NCI-H146 treated with DMSO at 0.1 percent for 48 hours (cell line): ENCODE measurements at regions not wholly inside any gene's neighbourhood (a gene's known extent, or its start where the extent isn't known, plus 50 kb on each side); places are given as distances from the start of the nearest gene placed in this dataset.

Source experiments
- DNase-seq: peaks from one replicate; lab custom pipeline; 2025; ENCODE audit not compliant: unreplicated experiment; lab: John Stamatoyannopoulos, UW

DNA sequence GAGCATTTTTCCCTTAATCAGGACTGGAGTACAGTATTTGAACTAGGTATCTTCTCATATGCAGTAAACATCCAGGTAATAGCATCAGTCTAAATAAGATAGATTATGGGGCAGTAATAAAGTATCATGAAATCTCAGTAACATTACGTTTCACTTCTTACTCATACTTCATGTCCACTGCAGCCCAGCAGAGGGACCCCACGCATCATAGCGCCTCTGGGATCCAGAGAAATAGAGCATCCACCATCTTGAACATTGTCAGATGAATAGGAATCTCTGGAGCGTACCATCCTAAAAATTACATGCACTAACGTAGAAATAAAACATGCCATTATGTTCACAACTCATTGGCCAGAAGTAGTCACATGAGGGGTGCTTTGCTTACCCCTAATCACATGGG is 499.0 kb downstream of the CPS1 start:
- DNase-seq, result peak; percentile 39

DNA sequence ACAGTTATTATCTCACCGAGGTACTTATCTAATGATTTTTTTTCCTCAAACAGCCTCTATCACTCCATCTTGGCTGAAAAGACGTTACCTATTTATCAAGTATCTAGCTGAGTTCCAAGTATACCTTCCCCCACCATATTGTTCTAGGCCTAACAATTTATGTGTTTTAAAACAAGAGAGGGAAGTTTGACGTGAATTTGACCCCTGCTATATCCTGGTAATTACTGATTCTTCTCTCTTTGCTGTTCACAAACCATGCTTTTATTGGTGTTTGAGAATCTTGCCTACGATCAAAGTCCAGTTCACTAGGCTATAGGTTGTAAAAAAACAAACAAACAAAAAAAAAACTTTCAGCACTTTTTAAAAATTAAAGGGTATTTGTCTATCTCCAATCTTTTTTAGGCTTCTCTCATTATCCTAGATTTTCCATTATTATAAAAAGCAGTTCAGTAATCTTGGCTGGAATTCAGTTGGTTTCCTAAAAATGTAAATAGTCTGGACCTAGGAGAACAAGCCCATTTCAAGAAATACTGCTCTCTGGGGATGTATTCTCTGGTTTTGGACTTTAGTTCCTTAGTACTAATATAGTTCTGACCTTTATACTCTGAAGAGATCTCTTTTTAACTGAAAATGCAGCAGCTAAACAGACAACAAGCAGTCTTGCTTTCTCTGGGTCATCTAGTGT is 505.4 kb downstream of the CPS1 start:
- no peak for DNase-seq

DNA sequence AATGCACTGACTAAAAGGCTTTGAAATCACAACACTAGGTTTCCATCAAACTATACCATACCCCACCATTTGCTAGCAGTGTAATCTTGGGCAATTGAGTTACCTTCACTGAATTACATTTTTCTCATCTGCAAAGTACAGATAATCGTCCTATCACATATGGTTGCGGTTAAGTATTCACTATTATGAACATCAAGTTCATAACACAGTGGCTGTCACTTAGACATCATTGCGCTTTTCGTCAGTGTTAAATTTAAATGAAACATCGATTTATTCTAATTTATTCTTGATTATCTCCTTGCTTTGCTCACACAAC is 505.9 kb downstream of the CPS1 start:
- no peak for DNase-seq

DNA sequence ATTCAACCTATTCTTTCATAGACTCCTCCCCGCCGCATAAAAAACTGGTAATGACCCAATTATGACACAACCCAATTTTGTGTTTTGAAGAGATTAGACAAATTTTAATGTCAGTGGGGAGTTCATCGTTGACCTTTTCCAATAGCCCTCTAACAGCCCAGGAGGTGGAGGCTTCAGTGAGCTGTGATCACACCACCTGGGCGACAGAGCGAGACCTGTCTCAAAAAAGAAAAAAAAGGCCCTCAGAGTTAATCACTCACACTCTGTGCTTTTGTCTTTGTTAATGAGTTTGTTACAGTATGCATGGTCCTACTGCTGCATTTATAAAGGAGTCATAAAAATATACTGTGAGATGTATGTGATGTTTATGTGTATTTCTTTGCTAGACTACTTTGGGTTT is 510.6 kb downstream of the CPS1 start:
- no peak for DNase-seq

DNA sequence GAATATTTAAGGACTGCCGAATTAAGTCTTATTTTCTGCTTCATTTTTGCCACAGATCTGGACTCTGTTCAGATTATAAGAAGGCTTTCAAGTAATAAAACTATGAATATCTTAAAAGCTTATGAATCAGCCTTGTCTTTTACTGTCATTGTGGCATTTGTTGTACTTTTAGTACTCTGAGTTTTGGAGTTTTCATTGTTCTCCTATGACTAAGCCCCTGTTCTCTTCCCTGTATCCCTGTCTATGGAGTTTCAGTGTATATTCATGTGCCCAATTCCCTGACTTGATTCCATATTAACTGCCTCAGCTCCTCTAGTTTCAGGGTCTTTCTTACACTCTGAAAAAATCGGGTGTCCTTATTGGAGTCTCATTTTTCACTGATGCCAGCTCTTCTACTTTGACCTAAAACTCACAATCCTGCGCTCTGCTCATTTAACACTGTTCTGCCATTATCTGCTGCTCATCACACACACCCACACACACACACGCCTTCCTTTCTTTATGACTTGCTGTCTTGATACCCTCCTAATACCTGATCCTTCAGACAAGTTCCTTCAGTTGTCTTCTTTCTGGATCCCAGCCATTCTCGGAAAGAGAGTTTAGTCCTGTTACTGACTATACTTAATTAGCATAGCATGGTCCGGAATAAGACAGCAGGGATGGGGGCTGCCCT is 511.8 kb downstream of the CPS1 start:
- DNase-seq, result no peak

DNA sequence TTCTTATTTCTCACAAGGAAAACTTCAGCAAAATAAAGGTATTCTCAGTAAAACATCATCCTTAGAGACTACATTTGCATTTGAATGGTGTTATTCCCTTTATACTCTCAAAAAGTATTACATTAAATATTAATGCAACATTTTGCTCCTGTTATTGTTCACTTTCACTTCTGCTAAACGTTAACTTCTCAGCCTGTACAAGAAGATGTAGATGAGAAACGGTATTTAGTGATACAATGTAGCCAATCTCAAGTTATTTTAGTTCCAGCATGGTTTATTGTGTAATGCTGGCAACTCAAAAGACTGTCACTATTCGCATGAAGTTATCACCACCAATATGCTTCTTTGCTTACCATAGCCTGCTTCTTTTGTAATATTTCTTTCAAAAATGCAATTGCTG is 514.1 kb downstream of the CPS1 start:
- no peak for DNase-seq

DNA sequence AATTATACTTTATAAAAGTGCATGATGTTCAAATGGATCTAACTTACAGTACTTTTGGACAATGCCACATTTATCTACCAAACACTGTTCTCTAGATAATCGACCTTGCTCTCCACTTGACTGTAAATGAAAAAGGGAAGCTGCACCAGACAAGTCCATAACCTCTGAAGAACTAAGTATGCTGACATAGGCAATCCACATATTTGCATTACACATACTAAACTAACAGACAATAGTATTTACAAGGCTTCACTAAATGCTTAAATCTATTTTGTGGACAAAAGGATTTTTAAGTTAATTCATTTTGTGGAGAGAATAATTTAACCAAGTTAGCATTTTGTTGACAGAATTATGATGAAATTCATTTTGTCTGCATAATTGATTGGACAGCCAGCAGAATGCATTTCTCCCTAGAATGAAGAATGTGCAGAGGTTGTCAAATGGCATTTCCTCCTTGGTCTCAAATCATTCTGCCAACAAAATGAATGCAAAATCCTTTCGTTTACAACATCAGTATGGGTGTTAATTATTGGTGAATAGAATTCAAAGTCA is 520.9 kb downstream of the CPS1 start:
- DNase-seq, result no peak

DNA sequence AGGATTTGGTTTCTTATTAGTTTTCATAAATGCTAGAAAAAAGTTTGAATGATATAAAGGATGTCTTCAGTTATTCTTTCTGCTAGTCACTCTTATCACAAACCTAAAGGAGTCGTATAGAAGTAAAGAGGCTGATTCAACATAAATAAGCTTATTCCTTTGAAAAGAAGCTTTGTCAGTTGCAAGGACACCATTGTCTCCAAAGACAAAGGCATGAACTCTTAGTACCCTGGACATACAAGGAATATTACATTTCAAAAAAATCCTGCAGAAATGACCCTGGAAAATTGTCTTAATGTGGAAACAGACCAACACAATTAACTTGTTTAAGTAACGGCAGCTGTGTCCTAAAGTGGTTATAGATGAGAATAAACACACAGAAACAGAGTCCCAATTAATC is 528.0 kb downstream of the CPS1 start:
- peak; percentile 68 for DNase-seq

DNA sequence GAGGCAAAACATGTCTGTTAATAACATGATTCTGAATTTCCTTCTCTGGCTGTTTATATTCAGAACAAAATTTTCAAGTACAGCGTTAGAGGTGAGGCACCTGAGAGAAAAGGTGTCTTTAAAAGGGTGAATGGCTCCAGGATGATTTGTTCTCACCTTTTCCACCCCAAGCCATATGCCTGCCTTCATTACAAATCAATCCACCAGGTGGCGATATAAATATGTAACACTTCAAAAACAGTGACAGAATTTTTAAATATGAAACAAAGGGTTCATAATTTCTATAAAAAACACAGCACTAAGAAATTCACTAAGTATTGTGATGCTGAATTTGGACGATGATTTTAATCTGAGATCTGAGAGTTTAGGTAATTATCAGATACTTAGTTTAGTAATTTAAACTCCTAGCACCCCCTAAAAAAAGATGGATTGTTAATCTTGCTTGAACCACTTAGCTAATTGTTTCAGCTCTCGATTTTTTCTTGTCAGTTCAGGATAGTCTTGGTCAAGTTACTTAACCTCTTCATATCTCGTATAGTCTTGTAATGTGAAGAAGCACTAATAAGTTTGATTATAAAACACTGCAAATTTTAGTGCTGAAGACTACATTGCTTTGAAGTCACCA is 528.8 kb downstream of the CPS1 start:
- DNase-seq, result peak; percentile 71

DNA sequence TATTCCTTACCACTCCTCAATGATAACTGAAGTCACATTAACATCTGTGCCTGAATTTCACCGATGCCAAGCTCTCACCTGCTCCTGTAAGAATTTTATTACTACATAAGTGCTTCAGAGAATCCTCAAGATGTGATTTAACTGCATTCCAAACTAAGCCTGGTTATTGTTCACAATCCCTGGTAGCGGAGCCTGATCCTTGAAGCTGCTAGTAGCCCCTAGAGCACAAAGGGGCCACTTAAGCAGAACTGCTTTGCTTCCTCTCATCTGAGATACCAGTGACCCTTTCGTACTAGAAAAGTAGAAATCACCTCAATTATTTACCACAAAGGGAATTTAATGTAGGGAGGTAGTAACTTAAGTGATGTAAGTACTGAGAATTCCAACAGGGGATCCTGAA is 529.6 kb downstream of the CPS1 start:
- DNase-seq, result no peak

DNA sequence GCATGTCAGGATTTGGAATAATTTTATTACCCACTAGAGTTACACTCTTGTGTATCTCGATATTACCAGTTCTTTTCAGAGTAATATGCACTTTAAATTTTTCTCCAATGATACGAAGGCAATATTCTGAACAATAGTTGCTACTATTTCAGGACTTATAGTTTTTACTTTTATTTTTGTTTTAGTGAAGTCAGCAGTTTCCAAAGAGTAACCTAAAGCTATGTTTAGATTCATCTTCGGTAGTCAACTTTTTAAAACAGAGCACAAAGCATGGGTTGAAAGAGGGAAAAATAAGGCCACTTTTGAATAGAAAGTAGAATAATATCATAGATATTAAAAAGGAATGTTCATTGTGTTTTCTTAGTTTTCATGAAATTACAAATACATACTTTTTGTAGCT is 532.7 kb downstream of the CPS1 start:
- no peak for DNase-seq

DNA sequence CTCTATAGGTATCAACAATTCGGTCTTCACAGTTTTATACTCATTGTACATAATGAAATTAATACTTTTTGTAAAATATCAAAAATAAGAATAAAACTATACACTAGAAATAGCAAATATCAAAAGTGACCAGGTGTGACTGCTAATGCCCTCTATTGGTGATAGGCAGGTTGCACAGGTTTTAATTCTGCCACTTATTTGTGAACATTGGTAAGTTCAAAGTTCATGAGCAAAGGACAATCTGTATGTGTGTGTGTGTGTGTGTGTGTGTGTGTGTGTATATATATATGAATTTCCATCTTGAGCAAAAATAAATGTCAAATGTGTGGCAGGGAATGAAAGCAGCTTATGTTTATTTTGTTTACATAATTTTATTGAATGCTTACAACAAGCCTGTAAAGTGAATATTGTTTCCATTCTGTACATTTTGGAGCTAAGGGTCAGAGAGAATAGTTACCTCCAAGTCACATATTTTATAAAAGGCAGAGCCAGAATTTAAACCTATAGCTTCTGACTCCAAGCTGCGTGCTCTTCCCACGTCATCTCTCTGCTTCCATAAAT is 537.4 kb downstream of the CPS1 start:
- DNase-seq, result no peak

DNA sequence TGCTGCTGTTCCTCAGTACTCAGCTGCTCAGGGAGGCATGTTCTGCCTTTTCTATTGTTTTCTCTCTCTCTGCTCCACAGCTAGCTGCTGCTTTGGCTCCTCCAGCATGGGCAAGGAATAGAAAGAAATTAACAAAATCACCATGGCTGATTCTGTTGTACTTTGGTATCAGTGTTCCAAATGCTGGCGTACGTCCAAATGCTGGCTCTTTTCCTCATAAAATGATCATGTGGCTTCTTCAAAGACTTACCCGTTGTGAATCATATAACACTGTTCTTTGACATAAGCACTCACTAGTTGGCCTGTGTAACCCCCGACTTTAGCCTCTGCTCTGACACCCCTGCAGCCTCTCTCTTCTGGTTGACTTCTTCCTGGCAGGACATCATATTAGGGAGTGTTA is 547.6 kb downstream of the CPS1 start:
- DNase-seq, result no peak

DNA sequence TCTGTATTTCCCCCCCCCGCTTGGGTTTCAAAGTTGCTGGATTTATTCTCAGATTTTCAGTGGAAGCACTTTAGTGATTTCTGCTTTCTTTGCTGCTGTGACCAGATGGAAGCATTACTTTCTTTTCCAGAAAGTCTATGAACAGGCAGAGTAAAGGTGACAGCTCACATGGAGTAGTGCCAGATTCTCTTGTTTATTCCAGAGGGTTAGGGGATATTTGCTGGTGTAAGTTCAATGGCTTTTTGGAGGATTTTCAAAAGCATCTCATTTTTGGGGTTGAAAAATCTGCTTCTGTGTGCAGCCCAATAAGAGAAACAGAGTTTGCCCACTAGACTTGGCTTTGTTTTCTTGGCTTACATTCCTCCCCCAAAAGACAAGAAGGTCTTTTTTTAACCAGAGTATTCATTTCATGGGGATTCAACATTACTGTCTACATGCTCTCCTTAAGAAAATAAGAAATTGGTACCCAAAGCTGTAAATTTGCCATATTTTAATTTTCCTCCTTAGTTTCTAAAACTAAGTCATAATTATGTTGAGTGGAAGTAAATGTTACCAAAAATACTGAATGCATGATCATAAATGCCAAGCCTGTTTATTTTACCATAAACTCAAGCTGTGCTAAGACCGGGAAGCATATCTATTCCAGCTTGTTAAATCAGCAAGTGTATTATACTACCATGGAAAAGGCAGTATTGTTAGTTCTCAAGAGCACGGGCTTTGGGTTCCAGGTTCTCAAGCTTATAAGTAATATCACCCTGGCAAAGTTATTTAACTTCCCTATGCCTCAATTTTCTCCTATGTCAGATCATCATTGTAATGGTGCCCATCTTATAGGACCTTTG is 557.2 kb downstream of the CPS1 start:
- no peak for DNase-seq

DNA sequence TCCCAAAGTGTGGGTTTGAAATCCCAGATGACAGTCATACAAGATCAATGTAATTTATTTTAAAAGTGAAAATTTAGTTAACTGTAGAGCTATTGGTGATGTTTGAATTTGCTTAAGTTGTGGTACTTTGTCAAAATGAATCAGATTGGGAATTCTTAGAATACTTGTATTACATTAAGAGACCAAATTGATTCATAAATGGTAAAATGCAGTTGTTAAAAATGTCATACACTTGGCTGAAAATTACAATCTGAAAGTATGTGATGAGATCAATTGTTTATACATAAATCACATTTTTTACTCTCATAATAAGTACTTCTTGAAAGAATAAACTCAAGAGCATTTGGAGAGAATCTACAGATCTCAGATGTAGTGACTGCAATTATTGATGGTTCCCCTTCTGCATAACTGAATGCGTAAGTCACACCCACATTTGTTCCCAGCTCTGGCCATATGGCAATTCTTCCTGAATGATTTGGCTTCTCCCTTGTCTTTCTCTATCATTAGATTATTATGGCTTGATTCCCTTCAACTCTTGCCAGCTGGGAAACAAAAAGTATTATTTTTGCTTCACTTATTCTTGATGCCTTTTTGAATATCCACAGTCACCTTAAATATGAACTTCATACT is 558.5 kb downstream of the CPS1 start:
- no peak for DNase-seq

DNA sequence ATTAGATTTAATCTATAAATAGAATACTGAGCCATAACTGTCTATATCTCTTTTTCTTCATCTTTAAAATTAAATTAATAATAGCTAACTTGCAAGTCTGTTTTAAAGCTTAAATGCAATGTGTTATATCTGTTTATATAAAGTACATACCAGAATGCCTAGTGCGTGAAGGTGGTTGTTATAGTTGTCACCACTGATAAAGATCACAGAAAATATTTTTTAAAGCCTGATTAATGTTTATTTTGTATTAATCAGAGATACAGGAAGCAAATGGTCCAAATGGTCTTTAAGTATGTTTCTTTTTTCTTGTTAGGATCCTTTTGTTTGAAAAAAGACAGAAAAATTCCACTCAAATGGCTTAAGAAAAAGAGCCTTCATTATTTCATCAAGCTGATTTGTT is 560.6 kb downstream of the CPS1 start:
- DNase-seq, result no peak

DNA sequence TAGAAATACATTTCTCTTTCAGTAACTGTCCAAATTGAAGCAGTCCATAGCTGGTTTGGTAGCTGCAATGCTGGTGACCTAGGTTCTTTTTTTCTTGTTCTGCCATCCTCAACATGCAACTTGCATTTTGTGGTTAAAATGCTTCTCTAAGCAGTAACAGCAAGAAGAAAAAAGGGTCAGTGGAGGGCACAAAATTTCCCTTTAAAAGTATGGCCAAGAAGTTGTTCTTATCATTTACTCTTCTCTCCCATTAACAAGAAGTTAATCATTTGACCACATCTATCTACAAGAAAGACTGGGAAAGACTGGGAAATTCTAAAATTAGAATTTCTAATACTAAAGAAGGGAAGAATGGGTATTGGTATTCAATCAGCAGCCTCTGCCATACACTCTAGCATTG is 569.9 kb downstream of the CPS1 start:
- DNase-seq, result no peak

DNA sequence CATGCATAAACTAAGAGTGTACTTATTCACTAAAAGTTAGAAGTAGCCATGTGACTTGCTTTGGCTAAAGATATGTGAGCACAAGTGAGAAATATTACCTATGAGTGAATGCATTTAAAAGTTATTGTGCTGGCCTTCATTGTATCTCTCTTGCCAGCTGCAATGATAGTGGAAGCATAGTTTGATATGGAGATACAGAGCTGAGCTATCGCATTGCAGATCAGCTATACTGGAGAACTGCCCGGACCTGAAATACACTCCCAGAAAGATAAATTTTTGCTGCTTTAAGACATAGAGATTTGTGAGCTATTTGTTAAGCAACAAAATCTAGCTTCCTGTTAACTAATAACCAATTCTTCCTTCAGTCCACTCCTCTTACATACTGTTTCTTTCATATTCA is 571.1 kb downstream of the CPS1 start:
- DNase-seq, result no peak

DNA sequence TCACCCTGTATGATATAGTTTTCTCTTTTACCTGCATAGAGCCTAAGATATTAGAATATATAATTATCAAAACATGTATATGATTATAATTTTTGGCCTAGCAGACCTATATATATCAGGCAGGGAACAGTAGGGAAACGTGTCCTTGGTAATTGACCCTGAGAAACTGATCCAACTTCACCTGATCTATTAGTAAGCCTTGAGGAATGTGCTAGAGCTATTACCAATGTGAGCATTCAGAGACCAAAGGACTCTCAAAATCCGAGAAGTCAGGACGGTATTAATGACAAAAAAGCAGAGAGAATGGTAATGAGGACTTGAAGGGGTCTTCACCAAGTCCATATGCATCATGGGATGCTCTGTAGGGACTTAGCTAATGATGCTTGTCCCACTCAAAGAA is 571.9 kb downstream of the CPS1 start:
- DNase-seq, result no peak

DNA sequence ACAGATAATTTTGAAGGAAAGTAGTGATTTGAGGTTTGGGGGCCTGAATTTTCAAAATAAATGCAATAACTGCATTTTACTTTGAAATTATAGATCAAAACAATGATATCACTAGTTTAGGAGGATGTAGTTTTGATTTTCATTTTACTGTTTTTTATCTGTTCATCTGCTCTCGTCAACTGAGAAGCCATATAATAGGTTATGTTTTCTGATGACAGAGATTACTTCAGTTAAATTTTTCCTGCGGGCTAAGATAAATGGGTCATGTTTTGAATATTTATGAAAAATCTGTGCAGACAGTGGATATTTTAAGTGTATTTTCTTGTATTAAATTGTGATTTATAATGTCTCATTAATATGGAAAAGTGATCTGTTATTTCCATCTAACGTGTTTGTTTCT is 573.4 kb downstream of the CPS1 start:
- no peak for DNase-seq

DNA sequence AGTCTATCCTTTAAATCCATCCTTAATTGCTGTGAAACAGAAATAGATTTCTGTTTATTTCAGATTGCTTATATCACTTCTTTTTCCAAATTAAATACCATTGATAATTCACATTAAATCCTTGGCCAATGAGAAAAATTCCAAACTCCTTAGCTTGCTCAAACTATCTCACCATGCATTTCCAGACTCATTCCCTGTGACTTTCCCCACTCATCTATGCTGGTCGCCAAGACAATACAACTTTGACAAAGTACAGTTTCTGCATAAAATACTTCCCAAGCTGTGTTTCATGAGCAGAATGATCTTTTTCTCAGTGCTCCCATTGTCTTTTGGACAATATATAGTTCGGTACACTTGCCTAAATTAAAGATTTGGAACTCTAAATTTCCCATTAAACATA is 575.6 kb downstream of the CPS1 start:
- DNase-seq, result no peak
